HS-27A (cell line): ENCODE measurements at regions not wholly inside any gene's neighbourhood (a gene's known extent, or its start where the extent isn't known, plus 50 kb on each side); places are given as distances from the start of the nearest gene placed in this dataset.
"Not testable (repeated sequence)": the region's sequence is repeated elsewhere in the genome, so short reads cannot be mapped to it uniquely, and the experiment has no call there.

Source experiments
- DNase-seq: peaks from one replicate; pipeline ENCODE4 v3.0.0-alpha.2; 2012; ENCODE audit warnings: low read depth, missing footprints

DNA sequence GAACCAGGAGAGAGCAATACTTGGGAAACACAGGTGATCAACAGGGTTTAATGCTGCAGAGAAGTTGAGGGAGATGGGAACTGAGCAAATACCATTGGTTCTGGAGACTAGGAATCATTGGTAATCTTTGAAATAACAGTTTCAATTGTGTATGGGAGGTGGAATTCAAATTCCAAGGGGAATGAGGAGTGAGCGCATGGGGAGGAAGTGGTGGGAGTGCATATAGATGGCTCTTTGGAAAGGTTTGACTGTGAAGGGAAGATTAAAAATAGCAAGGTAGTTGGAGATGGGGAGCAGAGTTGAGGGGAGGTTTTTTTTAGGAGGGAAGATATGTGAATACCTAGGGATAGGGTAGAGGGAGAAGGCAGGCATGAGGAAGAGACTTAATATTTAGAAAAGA is 51.1 kb upstream of the ROPN1 start:
- DNase-seq, result no peak

GRCh38 chr3:124044956-124045355 is 53.0 kb upstream of the ROPN1 start:
- DNase-seq, result no peak

- DNase-seq, result no peak
Observed at GRCh38 chr3:124048967-124049798, 57.3 kb upstream of the ROPN1 start.

DNA sequence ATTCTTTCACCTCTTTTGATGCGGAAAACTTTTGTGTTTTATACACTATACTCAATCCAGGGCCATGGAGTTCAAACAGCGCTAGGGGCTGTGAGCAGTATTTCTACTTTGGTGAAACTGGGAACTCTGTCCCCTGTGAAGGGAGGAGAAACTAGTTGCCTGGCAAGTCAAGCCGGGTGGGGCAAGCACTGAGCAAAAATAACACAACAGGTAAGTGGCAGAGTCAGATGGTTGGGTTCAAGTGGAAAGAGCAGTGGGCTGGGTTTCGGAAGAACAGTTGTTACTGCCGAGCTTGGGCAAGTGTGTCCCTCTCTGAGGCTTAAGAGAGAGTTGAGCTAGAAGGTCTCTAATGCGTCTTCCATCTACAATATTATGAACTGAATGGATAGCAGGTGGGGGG is 59.7 kb upstream of the ROPN1 start:
- DNase-seq, result no peak

- DNase-seq, result no peak
Observed at GRCh38 chr3:124053871-124054270, 61.9 kb upstream of the ROPN1 start.

- no peak for DNase-seq
Observed at GRCh38 chr3:124056846-124057245, 64.9 kb upstream of the ROPN1 start.

GRCh38 chr3:124057420-124057819 is 65.5 kb upstream of the ROPN1 start:
- no peak for DNase-seq

DNA sequence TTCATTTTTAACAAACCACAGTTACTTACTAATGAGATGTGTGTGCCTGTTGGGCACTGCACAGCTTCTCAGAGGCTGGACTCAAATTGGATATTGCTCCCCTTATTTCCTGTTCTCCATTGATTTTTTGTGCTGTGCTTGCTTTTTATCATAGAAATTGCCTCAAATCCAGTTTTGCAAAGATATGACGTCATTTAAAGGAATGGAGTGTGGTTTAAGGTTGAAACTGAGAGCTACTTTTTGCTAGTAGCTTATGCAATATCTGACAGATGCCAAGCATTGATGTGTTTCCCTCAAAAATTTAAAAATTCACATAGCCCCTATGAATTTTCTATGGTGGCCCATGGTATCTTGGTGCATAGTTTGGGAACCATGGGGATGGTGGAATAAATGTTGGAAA is 67.7 kb upstream of the ROPN1 start:
- DNase-seq, result no peak

- no peak for DNase-seq
Observed at GRCh38 chr3:124063197-124063909, 71.4 kb upstream of the ROPN1 start.

- no peak for DNase-seq
Observed at GRCh38 chr3:124064050-124064449, 72.1 kb upstream of the ROPN1 start.

DNA sequence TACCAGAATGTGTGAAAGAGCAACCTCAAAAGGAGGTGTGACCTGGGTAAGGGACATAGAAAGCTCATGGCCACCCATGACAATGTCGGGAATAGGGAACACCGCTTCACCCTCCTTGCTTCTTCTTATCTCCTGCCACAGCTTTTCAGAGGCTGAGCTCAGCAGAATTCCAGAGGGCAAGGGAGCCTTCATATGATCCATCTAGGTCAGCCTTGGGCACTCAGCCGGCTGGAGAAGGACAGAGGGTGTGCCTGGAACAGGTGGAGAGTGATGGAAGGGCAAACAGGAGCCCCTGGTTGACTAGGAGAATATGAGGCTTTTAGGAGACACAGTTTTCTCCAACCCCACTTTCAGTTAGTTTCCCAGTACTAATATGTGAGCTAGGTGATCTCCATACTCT is 74.6 kb upstream of the ROPN1 start:
- DNase-seq, result not testable (repeated sequence)

DNA sequence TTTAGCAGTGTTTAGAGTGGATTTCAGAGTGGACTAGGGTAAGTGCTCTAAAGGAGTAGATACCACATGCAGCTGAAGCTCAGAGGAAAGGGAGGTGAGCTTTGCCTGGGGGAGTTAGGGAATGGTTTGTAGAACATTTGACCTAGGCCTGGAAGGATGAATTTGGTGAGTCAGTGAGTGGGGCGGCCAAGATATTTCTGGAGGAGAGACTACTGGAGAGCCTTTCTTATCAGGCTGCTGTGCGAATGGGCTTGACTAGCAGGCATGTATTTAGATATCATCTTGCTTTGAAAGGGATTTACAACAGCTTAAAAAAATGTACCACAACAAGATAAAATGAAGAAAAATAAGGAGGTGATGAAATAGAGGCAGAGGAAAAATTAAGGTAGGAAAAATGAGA is 77.8 kb upstream of the ROPN1 start:
- not testable (repeated sequence) for DNase-seq

- DNase-seq, result not testable (repeated sequence)
Observed at GRCh38 chr3:124075090-124075489, 83.2 kb upstream of the ROPN1 start.

DNA sequence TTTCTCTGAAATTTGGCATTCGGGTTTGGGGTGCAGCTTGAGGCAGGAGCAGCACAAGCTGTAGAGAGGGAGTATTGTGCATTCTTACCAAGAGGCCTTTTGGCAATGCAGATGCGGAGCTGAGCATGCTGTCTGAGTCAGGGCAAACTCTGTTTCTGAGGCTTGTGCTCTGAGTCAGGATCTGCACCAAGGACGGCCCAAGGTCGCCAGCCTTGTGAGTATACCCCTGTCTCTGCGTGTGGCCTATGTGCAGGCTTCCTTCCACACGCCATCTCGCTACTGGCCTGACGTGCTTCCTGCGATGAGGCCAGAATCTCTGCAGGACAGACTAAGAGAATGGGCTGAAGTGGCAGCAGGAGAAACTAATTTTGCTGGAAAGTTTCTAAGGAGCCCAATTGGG is 83.8 kb upstream of the ROPN1 start:
- no peak for DNase-seq

GRCh38 chr3:124076235-124076634 is 84.3 kb upstream of the ROPN1 start:
- no peak for DNase-seq

- peak; percentile 30 for DNase-seq
Observed at GRCh38 chr3:124078953-124079911, 87.3 kb upstream of the ROPN1 start.

GRCh38 chr3:124079912-124080276 is 88.0 kb upstream of the ROPN1 start:
- no peak for DNase-seq

DNA sequence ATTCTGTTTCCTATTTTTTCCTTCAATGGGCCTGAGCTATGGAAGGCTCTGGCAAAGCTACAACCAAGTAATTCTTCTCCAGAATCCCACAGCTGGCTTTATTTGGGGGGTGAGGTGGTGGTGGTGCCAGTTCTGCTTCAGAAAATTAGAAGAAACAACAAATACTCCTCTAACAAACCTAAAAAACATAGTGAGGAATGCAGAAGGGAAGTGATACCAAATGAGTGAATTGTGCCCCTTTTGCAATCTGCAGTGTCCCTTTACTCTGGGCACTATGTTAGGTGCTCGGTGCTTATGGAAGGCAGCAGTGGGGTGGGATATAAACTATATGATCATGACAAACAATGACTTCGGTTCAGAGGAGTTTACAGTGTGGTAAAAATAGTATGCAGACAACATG is 90.4 kb upstream of the ROPN1 start:
- DNase-seq, result no peak

DNA sequence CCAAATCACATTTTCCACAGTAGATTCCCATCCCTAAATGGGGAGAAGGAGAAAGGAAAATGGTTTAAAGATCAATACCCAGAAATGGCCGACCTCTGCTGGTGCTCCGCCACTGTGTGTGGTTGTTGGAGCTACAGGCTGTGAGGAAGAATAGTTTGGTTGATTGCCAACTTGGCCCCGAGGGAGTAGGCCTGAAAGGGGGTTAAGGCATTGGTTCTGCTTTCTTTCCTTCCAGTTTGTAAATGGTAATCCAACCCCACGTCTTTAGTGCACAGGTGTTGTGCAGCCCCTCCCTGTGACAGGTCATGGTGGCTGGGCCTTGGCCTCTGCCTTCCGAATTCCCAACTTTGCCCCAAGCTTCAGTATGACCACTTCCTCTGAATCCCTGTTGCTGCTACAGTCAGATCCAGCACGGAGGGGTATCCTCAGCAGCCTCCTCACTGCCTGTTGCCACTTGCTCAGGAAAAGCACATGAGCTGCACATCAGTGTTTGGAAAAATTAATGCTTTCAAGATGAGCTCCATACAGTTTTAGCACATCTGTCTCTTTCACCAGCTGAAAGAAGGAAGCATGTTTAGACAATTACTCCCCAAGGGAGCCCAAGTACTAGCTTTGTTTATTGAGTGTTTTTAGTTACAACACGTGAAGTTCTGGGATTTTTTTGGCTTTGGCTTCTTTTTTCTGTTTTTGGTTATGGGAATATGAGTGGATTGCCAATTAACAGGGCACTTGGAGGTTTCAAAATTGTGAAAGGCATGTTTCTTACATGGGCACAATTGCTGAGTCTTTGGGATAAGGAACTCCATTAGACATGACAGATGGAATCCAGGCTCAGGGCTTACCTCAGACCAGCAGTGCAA is 92.3 kb upstream of the ROPN1 start:
- no peak for DNase-seq

GRCh38 chr3:124088801-124089200 is 96.9 kb upstream of the ROPN1 start:
- no peak for DNase-seq

GRCh38 chr3:124089214-124089613 is 97.3 kb upstream of the ROPN1 start:
- no peak for DNase-seq
